Mesothelial cell of epicardium (in vitro differentiated cells): ENCODE measurements at regions not wholly inside any gene's neighbourhood (a gene's known extent, or its start where the extent isn't known, plus 50 kb on each side); places are given as distances from the start of the nearest gene placed in this dataset.

ENCODE experiments used
- DNase-seq, 2 experiments: peaks; one replicate each; pipeline ENCODE4 v3.0.0; 2021; ENCODE audit warnings: low spot score in 2 of 2; ENCODE audit not compliant: unreplicated experiment in 2 of 2
- H3K27ac Mint-ChIP-seq: 2 replicates; pipeline ENCODE4 v1.8.0; 2021; ENCODE audit warnings: mixed read lengths
- H3K27me3 Mint-ChIP-seq: 2 replicates; pipeline ENCODE4 v1.8.0; 2021; ENCODE audit warnings: low read depth, mixed read lengths
- H3K36me3 Mint-ChIP-seq: 2 replicates; pipeline ENCODE4 v1.8.0; 2021; ENCODE audit warnings: mixed read lengths
- H3K4me1 Mint-ChIP-seq: 2 replicates; pipeline ENCODE4 v1.8.0; 2021; ENCODE audit warnings: mixed read lengths
- H3K4me3 Mint-ChIP-seq: 2 replicates; pipeline ENCODE4 v1.8.0; 2021; ENCODE audit warnings: mild to moderate bottlenecking, moderate library complexity, mixed read lengths
- H3K9me3 Mint-ChIP-seq: 2 replicates; pipeline ENCODE4 v1.8.0; 2021; ENCODE audit warnings: mixed read lengths
- CTCF ChIP-seq: fragments of 200-600 bp; sonication (generic); IDR thresholded peaks from one replicate; pipeline ENCODE4 v1.5.0; 2021; ENCODE audit warnings: antibody characterized with exemption; ENCODE audit not compliant: unreplicated experiment

GRCh38 chr1:59225594-59226316, 71.1 kb upstream of the FGGY start:
- peaks cover 4% of the 10 kb centered on the region for H3K9me3 Mint-ChIP-seq
- H3K36me3 Mint-ChIP-seq: peaks cover 3% of the 10 kb centered on the region
- H3K4me1 Mint-ChIP-seq: peaks cover 26% of the 10 kb centered on the region
- no peak overlapping the region for H3K4me3 Mint-ChIP-seq
- no peak for TF ChIP-seq CTCF
- H3K27me3 Mint-ChIP-seq: no peaks in the 10 kb centered on the region
- H3K27ac Mint-ChIP-seq: no peak overlapping the region
- DNase-seq: no peak

GRCh38 chr1:59229138-59229537, 67.8 kb upstream of the FGGY start:
- no peak for TF ChIP-seq CTCF
- DNase-seq: no peak

GRCh38 chr1:59230622-59231021, 66.3 kb upstream of the FGGY start:
- Mint-ChIP-seq H3K4me3 (no peak overlapping the region), H3K4me1 (peaks cover 38% of the 10 kb centered on the region), H3K27ac (no peak overlapping the region), H3K36me3 (no peaks in the 10 kb centered on the region), H3K27me3 (no peaks in the 10 kb centered on the region), H3K9me3 (no peaks in the 10 kb centered on the region)
- DNase-seq: no peak
- TF ChIP-seq CTCF: no peak

More at GRCh38 chr1:59229138-59229537, 67.8 kb upstream of the FGGY start:
- H3K27me3 Mint-ChIP-seq: no peaks in the 10 kb centered on the region
- H3K4me3 Mint-ChIP-seq: no peak overlapping the region
- H3K36me3 Mint-ChIP-seq: no peaks in the 10 kb centered on the region
- no peak overlapping the region for H3K27ac Mint-ChIP-seq
- peaks cover 34% of the 10 kb centered on the region for H3K4me1 Mint-ChIP-seq
- no peaks in the 10 kb centered on the region for H3K9me3 Mint-ChIP-seq

- H3K4me3 Mint-ChIP-seq: no peak overlapping the region
- no peaks in the 10 kb centered on the region for H3K36me3 Mint-ChIP-seq
- H3K27me3 Mint-ChIP-seq: no peaks in the 10 kb centered on the region
- no peak for TF ChIP-seq CTCF
- peak; percentile 27 to 67 for DNase-seq
- peaks cover 42% of the 10 kb centered on the region for H3K4me1 Mint-ChIP-seq
- H3K27ac Mint-ChIP-seq: peak overlapping the region; percentile 71
- H3K9me3 Mint-ChIP-seq: no peaks in the 10 kb centered on the region
Measured at GRCh38 chr1:59232216-59232615, 64.7 kb upstream of the FGGY start.

GRCh38 chr1:59233444-59233843, 63.5 kb upstream of the FGGY start:
- H3K4me1 Mint-ChIP-seq: peaks cover 50% of the 10 kb centered on the region
- no peaks in the 10 kb centered on the region for H3K27me3 Mint-ChIP-seq
- H3K4me3 Mint-ChIP-seq: no peak overlapping the region
- TF ChIP-seq CTCF: no peak
- H3K27ac Mint-ChIP-seq: no peak overlapping the region
- H3K9me3 Mint-ChIP-seq: no peaks in the 10 kb centered on the region
- DNase-seq: no peak
- no peaks in the 10 kb centered on the region for H3K36me3 Mint-ChIP-seq
